RWPE1 (cell line): ENCODE measurements at regions not wholly inside any gene's neighbourhood (a gene's known extent, or its start where the extent isn't known, plus 50 kb on each side); places are given as distances from the start of the nearest gene placed in this dataset.

Source experiments
- CTCF ChIA-PET: fragments of 350-600 bp; sonication (Branson Sonifier 250); formaldehyde crosslinking; extraction: SDS; loops from one replicate; lab custom pipeline; 2021; lab: Yijun Ruan, JAX
- POLR2A ChIA-PET: fragments of 400-600 bp; formaldehyde crosslinking; extraction: SDS; loops from one replicate; lab custom pipeline; 2020; ENCODE audit warnings: antibody characterized with exemption; ENCODE audit not compliant: low non-redundant PET; lab: Yijun Ruan, JAX
- DNase-seq: peaks from one replicate; pipeline ENCODE4 v3.0.0; 2012; ENCODE audit warnings: low spot score
- H3K27ac ChIP-seq: fragments of 450-650 bp; 2 replicates; pipeline ENCODE4 v1.5.1; 2017
- TF ChIP-seq, protein P1 (sequence below): fragments of 450-650 bp; conservative IDR thresholded peaks from 2 replicates; pipeline ENCODE4 v1.5.1; 2017; ENCODE audit warnings: low read depth, mild to moderate bottlenecking

DNA sequence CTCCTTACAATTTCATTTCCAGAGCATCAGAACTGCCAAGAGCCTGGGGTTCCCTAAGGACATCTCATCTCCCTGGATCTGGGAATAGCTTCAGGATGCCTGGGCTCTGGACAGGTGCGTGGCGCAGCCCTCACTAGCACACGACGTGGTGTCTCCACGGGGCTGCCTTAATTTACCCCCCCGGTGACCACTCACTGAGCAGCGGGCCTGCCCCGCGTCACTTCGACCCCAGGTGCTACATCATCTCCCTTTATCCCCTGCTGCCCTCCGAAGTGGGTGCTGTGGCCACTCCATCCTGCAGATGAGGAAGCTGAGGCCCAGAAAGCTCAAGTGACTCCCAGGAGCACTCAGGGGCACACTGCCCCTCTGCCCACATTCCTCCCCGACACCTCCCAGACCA is 177.8 kb upstream of the SFSWAP start:
- CTCF ChIA-PET = no interaction called here
- H3K27ac ChIP-seq = no peak overlapping the region
- no peak for DNase-seq
- POLR2A ChIA-PET = no interaction called here
- TF ChIP-seq, protein P1, sequence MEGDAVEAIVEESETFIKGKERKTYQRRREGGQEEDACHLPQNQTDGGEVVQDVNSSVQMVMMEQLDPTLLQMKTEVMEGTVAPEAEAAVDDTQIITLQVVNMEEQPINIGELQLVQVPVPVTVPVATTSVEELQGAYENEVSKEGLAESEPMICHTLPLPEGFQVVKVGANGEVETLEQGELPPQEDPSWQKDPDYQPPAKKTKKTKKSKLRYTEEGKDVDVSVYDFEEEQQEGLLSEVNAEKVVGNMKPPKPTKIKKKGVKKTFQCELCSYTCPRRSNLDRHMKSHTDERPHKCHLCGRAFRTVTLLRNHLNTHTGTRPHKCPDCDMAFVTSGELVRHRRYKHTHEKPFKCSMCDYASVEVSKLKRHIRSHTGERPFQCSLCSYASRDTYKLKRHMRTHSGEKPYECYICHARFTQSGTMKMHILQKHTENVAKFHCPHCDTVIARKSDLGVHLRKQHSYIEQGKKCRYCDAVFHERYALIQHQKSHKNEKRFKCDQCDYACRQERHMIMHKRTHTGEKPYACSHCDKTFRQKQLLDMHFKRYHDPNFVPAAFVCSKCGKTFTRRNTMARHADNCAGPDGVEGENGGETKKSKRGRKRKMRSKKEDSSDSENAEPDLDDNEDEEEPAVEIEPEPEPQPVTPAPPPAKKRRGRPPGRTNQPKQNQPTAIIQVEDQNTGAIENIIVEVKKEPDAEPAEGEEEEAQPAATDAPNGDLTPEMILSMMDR = no peak

- POLR2A ChIA-PET = no interaction called here
- TF ChIP-seq, protein P1 = no peak
- DNase-seq = no peak
- CTCF ChIA-PET = no interaction called here
- H3K27ac ChIP-seq = no peak overlapping the region
Measured at GRCh38 chr12:131535779-131536178, 175.1 kb upstream of the SFSWAP start.

GRCh38 chr12:131536337-131536736 is 174.6 kb upstream of the SFSWAP start:
- POLR2A ChIA-PET = no interaction called here
- CTCF ChIA-PET = no interaction called here
- no peak overlapping the region for H3K27ac ChIP-seq
- TF ChIP-seq, protein P1 = no peak
- DNase-seq = no peak

DNA sequence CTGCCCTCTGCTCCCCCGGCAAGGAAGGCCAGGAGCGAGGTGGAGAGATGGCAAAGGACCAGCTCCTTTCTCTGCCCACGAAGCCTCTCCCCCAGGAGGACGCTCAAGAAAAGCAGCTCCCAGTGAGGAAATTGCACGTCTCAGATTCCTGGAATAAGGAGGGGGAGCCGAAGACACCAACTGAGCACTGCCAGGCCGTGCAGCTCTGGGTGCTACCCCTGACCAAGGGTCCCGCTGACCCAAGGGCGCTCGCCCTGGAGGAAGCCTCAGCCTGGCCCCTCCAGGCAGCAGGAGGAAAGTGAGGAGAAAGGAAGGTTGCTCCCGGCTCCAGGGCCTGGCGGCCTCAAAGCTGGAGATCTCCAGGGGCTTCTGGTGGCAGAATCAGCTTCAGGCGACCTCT is 174.1 kb upstream of the SFSWAP start:
- no peak for DNase-seq
- POLR2A ChIA-PET = no interaction called here
- H3K27ac ChIP-seq = no peak overlapping the region
- CTCF ChIA-PET = no interaction called here
- TF ChIP-seq, protein P1 = no peak

GRCh38 chr12:131537267-131537958 is 173.5 kb upstream of the SFSWAP start:
- CTCF ChIA-PET = interaction anchor here (0.6 kb wide), 1 partner anchor 393 kb away, joined by 3 read pairs; no protein-coding TSS in a partner anchor
- no peak overlapping the region for H3K27ac ChIP-seq
- TF ChIP-seq, protein P1 = no peak
- POLR2A ChIA-PET = no interaction called here
- DNase-seq = no peak

DNA sequence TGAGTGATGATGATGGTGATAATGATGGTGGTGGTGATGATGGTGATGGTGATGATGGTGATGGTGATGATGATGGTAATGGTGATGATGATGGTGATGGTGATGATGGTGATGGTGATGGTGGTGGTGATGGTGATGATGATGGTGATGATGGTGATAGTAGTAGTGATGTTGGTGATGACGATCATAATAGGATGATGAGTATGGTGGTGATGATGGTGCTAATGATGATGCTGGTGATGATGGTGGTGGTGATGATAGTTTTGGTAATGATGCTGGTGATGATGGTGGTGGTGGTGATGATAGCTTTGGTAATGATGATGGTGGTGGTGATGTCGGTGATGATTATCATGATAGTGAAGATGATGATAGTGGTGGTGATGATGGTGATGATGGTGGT is 171.5 kb upstream of the SFSWAP start:
- CTCF ChIA-PET = no interaction called here
- TF ChIP-seq, protein P1 = no peak
- no peak overlapping the region for H3K27ac ChIP-seq
- DNase-seq = no peak
- POLR2A ChIA-PET = no interaction called here
